Smooth muscle cell (in vitro differentiated cells): ENCODE measurements at regions not wholly inside any gene's neighbourhood (a gene's known extent, or its start where the extent isn't known, plus 50 kb on each side); places are given as distances from the start of the nearest gene placed in this dataset.

Source experiments
- DNase-seq: peaks from one replicate; lab custom pipeline; 2025; ENCODE audit not compliant: unreplicated experiment; lab: John Stamatoyannopoulos, UW
- H2AFZ ChIP-seq: fragments of 200-600 bp; sonication (generic); 2 replicates; pipeline ENCODE4 v1.6.0; 2016; ENCODE audit warnings: antibody characterized with exemption, low read depth, mild to moderate bottlenecking
- H3F3A ChIP-seq: fragments of 200-600 bp; sonication (generic); 2 replicates; pipeline ENCODE4 v1.6.0; 2017; ENCODE audit warnings: antibody characterized with exemption, low read depth
- H3K27ac ChIP-seq: fragments of 200-600 bp; sonication (generic); 2 replicates; pipeline ENCODE4 v1.5.1; 2016; ENCODE audit warnings: low read depth, mild to moderate bottlenecking
- H3K27me3 ChIP-seq: fragments of 200-600 bp; sonication (generic); 2 replicates; pipeline ENCODE4 v1.6.1; 2016; ENCODE audit warnings: low read depth, mild to moderate bottlenecking
- H3K36me3 ChIP-seq: fragments of 200-600 bp; sonication (generic); 2 replicates; pipeline ENCODE4 v1.5.1; 2016; ENCODE audit warnings: low read depth
- H3K4me1 ChIP-seq: fragments of 200-600 bp; sonication (generic); 2 replicates; pipeline ENCODE4 v1.5.1; 2016; ENCODE audit warnings: low read depth
- H3K4me2 ChIP-seq: fragments of 200-600 bp; sonication (generic); 2 replicates; pipeline ENCODE4 v1.6.0; 2016; ENCODE audit warnings: mild to moderate bottlenecking
- H3K4me3 ChIP-seq: fragments of 200-600 bp; sonication (generic); 2 replicates; pipeline ENCODE4 v1.5.1; 2016; ENCODE audit warnings: mild to moderate bottlenecking
- H3K79me2 ChIP-seq: fragments of 200-600 bp; sonication (generic); 2 replicates; pipeline ENCODE4 v1.6.0; 2016; ENCODE audit warnings: low read depth, mild to moderate bottlenecking
- H3K9ac ChIP-seq: fragments of 200-600 bp; sonication (generic); 2 replicates; pipeline ENCODE4 v1.6.0; 2016; ENCODE audit warnings: low read depth
- H3K9me3 ChIP-seq: fragments of 200-600 bp; sonication (generic); replicated peaks from 2 replicates; pipeline ENCODE4 v1.5.1; 2016; ENCODE audit warnings: low read depth
- H4K20me1 ChIP-seq: fragments of 200-600 bp; sonication (generic); 2 replicates; pipeline ENCODE4 v1.6.0; 2016; ENCODE audit warnings: low read depth
- WGBS: methylation state at CpG from one replicate; pipeline ENCODE4 v1.1.7; 2016; ENCODE audit warnings: low lambda C conversion rate; 5-methylcytosine and 5-hydroxymethylcytosine counted together
- TF ChIP-seq, protein P1 (sequence below): fragments of 200-600 bp; sonication (generic); IDR thresholded peaks from 2 replicates; pipeline ENCODE4 v1.5.1; 2017; ENCODE audit warnings: borderline replicate concordance, mild to moderate bottlenecking, antibody characterized with exemption; ENCODE audit not compliant: insufficient read depth, poor library complexity, severe bottlenecking

DNA sequence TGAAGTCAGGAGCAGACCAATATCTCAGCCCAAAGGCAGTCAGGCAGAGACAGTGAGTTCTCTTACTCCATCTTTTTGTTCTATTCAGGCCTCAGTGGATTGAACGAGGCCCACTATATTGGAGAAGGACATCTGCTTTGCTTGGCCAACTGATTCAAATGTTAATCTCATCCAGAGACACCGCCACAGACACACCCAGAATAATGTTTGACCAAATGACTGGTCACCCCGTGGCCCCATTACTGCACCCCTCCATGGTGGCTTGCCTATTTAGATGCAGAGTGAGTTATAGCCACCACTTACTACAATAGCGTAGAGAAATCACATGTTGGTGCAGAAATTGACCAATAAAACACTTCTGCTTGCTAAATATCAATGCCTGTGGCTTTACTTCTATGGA, 88.1 kb downstream of the HRH4 start:
- TF ChIP-seq, protein P1, sequence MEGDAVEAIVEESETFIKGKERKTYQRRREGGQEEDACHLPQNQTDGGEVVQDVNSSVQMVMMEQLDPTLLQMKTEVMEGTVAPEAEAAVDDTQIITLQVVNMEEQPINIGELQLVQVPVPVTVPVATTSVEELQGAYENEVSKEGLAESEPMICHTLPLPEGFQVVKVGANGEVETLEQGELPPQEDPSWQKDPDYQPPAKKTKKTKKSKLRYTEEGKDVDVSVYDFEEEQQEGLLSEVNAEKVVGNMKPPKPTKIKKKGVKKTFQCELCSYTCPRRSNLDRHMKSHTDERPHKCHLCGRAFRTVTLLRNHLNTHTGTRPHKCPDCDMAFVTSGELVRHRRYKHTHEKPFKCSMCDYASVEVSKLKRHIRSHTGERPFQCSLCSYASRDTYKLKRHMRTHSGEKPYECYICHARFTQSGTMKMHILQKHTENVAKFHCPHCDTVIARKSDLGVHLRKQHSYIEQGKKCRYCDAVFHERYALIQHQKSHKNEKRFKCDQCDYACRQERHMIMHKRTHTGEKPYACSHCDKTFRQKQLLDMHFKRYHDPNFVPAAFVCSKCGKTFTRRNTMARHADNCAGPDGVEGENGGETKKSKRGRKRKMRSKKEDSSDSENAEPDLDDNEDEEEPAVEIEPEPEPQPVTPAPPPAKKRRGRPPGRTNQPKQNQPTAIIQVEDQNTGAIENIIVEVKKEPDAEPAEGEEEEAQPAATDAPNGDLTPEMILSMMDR = no peak

DNA sequence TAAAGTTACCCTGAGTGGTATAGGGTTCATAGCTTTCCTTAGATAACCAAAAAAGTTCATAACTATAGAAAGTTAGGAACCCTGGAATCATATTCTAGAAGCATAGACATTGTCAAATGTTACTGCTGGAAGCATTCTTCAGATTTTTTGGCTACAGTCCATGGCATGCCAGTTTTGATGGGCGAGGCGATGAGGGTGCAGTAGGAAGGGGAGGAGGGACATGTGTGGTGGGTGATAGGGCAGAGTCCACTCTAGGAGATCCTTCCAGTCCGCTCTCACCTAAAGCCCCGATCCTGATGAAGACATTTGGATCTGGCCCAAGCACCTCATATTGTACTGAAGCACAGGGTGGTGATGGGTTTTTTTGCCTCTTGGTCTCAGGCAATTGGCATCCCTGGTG, 91.8 kb downstream of the HRH4 start:
- WGBS = 96% methylated on average over 4 of the region's 4 CpGs
- Histone ChIP-seq H3K4me3 (no peak overlapping the region), H3K4me2 (no peak overlapping the region), H3K27ac (no peak overlapping the region), H3K4me1 (peaks cover 16% of the 10 kb centered on the region), H3K79me2 (no peaks in the 10 kb centered on the region), H3K9ac (no peak overlapping the region), H2AFZ (no peak overlapping the region), H3F3A (no peaks in the 10 kb centered on the region), H3K36me3 (no peaks in the 10 kb centered on the region), H4K20me1 (no peaks in the 10 kb centered on the region), H3K9me3 (no peaks in the 10 kb centered on the region), H3K27me3 (no peaks in the 10 kb centered on the region)
- DNase-seq = no peak
- TF ChIP-seq, protein P1 = no peak

More for the DNA sequence above, 88.1 kb downstream of the HRH4 start:
- Histone ChIP-seq H3F3A (no peaks in the 10 kb centered on the region), H3K27ac (no peak overlapping the region), H3K4me3 (no peak overlapping the region), H3K9ac (no peak overlapping the region), H3K79me2 (no peaks in the 10 kb centered on the region), H2AFZ (no peak overlapping the region), H3K4me2 (no peak overlapping the region), H4K20me1 (no peaks in the 10 kb centered on the region), H3K27me3 (no peaks in the 10 kb centered on the region), H3K4me1 (peaks cover 4% of the 10 kb centered on the region), H3K36me3 (no peaks in the 10 kb centered on the region), H3K9me3 (no peaks in the 10 kb centered on the region)
- 94% methylated on average over 4 of the region's 4 CpGs for WGBS
- DNase-seq = no peak

DNA sequence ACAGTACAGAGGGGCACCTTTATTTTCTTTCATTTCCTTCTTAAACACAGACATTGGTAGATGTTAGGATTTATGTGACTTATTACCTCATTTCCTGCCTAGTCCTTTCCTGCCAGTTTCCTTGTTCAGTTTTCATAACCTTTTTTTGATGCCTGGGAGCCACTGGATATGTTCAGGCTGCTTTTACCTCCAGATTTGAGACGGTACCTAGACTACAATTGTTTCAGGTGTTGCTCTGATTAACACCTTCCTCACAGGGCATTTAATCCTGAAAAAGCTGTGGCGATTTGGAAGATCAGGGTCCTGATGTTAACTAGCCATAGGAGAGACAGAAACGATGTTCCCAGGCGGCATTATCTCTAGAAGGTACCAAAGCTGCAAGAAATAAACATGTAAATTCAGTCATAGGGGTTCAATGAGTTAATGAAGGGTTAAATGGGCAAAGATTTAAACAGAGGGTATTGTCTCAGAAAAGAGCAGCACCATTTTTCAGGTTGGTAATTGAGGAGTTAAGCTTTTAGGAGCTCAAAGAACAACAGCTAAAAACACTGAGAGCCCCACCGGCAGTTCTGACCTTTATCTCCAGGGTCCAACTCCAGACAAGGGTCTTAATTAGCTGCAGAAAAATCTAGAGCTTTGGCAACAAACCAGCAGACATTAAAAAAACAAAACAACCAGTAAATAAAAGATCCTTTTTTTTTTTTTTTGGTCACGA, 93.3 kb downstream of the HRH4 start:
- Histone ChIP-seq H3K27me3 (no peaks in the 10 kb centered on the region), H3K9me3 (no peaks in the 10 kb centered on the region), H3K9ac (no peak overlapping the region), H4K20me1 (no peaks in the 10 kb centered on the region), H3K4me3 (no peak overlapping the region), H3F3A (no peaks in the 10 kb centered on the region), H3K4me1 (peaks cover 16% of the 10 kb centered on the region), H3K79me2 (no peaks in the 10 kb centered on the region), H3K27ac (no peak overlapping the region), H2AFZ (peak overlapping the region; percentile 82), H3K4me2 (no peak overlapping the region), H3K36me3 (no peaks in the 10 kb centered on the region)
- TF ChIP-seq, protein P1 = no peak
- WGBS = 59% methylated on average over 6 of the region's 6 CpGs
- no peak for DNase-seq

DNA sequence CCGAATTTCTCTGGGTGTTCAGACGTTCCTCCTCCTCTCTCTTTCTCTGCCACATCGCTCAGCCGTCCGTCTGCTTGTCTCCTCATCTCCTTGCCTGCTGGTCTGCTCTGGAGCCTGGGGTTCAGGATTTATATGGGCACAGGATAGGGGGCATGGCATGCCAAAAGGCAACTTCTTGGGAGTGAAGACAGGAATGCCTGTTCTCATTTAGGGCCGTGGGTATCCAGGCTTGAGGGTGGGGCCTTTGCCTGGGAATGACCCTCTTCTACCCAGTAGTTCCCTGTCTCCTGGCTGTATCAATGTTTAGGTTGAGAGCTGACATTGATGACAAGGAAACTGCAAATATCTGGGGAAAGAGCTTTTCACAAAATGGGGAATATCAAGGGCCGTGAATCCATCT, 98.0 kb downstream of the HRH4 start:
- H4K20me1 ChIP-seq = no peaks in the 10 kb centered on the region
- H3K4me1 ChIP-seq = peaks cover 32% of the 10 kb centered on the region
- no peaks in the 10 kb centered on the region for H3F3A ChIP-seq
- H3K4me2 ChIP-seq = no peak overlapping the region
- no peak overlapping the region for H2AFZ ChIP-seq
- TF ChIP-seq, protein P1 = no peak
- H3K9ac ChIP-seq = no peak overlapping the region
- DNase-seq = no peak
- no peak overlapping the region for H3K4me3 ChIP-seq
- no peaks in the 10 kb centered on the region for H3K9me3 ChIP-seq
- 70% methylated on average over 7 of the region's 7 CpGs for WGBS
- no peak overlapping the region for H3K27ac ChIP-seq
- H3K36me3 ChIP-seq = no peaks in the 10 kb centered on the region
- H3K79me2 ChIP-seq = no peaks in the 10 kb centered on the region
- no peaks in the 10 kb centered on the region for H3K27me3 ChIP-seq
